ENCODE measurements at regions not wholly inside any gene's neighbourhood (a gene's known extent, or its start where the extent isn't known, plus 50 kb on each side); places are given as distances from the start of the nearest gene placed in this dataset.

DNA sequence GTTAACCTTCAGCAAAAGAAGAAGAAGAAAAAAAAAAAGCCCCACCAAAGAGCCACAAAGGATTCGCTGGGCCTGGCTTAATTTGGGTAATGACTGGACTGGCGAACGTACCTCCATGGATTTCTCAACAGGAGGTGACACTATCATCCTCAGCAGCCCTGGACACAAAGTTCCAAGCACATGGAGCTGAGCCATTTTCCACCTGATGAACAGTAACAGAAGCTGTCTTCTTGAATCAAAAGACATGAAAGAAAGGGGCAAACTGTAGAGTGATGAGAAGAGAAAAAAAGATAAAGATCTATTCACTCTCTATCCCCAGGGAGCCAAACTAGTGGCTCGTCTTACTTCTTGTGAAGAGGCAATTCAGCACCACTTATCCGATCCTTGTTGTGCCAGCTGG lies 150.2 kb upstream of the TRPM3 start:
- no peak for TF ChIP-seq POLR2A (IDR thresholded peaks at IDR 0.05; ENCODE audit: extremely low read depth, insufficient read length)
- TF ChIP-seq, protein P1, sequence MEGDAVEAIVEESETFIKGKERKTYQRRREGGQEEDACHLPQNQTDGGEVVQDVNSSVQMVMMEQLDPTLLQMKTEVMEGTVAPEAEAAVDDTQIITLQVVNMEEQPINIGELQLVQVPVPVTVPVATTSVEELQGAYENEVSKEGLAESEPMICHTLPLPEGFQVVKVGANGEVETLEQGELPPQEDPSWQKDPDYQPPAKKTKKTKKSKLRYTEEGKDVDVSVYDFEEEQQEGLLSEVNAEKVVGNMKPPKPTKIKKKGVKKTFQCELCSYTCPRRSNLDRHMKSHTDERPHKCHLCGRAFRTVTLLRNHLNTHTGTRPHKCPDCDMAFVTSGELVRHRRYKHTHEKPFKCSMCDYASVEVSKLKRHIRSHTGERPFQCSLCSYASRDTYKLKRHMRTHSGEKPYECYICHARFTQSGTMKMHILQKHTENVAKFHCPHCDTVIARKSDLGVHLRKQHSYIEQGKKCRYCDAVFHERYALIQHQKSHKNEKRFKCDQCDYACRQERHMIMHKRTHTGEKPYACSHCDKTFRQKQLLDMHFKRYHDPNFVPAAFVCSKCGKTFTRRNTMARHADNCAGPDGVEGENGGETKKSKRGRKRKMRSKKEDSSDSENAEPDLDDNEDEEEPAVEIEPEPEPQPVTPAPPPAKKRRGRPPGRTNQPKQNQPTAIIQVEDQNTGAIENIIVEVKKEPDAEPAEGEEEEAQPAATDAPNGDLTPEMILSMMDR (IDR thresholded peaks at IDR 0.05; ENCODE audit: low read depth, low read length): no peak

Data from NB4 (cell line).